GM13977 (cell line): ENCODE measurements at regions not wholly inside any gene's neighbourhood (a gene's known extent, or its start where the extent isn't known, plus 50 kb on each side); places are given as distances from the start of the nearest gene placed in this dataset.
A peak's percentile ranks its signal among the peaks of the same experiment; 100 is the strongest.
"Not testable (repeated sequence)": the region's sequence is repeated elsewhere in the genome, so short reads cannot be mapped to it uniquely, and the experiment has no call there.

Source experiments
- DNase-seq: peaks from one replicate; pipeline ENCODE4 v3.0.0; 2012; ENCODE audit warnings: low spot score
- in situ Hi-C: fragments of 300-500 bp; cut with MboI; formaldehyde crosslinking; loops from one replicate; pipeline ENCODE4 v1.12.0; 2022; ENCODE audit warnings: low sequenced_read_pairs, low pct_unique_long_range_greater_than_20kb, mixed read lengths, inconsistent platforms; ENCODE audit not compliant: unreplicated experiment
- TF ChIP-seq, protein P1 (sequence below): IDR thresholded peaks from 2 replicates; pipeline ENCODE4 v1.5.1; 2012; ENCODE audit warnings: mild to moderate bottlenecking, control low read depth; ENCODE audit not compliant: insufficient read depth; ENCODE audit errors: extremely low read depth, missing control alignments

- in situ Hi-C loops, result no loop called here
- TF ChIP-seq, protein P1, sequence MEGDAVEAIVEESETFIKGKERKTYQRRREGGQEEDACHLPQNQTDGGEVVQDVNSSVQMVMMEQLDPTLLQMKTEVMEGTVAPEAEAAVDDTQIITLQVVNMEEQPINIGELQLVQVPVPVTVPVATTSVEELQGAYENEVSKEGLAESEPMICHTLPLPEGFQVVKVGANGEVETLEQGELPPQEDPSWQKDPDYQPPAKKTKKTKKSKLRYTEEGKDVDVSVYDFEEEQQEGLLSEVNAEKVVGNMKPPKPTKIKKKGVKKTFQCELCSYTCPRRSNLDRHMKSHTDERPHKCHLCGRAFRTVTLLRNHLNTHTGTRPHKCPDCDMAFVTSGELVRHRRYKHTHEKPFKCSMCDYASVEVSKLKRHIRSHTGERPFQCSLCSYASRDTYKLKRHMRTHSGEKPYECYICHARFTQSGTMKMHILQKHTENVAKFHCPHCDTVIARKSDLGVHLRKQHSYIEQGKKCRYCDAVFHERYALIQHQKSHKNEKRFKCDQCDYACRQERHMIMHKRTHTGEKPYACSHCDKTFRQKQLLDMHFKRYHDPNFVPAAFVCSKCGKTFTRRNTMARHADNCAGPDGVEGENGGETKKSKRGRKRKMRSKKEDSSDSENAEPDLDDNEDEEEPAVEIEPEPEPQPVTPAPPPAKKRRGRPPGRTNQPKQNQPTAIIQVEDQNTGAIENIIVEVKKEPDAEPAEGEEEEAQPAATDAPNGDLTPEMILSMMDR, result no peak
- DNase-seq, result no peak
These were observed 81.6 kb upstream of the USP9X start for GRCh38 chrX:41003506-41004270.

DNA sequence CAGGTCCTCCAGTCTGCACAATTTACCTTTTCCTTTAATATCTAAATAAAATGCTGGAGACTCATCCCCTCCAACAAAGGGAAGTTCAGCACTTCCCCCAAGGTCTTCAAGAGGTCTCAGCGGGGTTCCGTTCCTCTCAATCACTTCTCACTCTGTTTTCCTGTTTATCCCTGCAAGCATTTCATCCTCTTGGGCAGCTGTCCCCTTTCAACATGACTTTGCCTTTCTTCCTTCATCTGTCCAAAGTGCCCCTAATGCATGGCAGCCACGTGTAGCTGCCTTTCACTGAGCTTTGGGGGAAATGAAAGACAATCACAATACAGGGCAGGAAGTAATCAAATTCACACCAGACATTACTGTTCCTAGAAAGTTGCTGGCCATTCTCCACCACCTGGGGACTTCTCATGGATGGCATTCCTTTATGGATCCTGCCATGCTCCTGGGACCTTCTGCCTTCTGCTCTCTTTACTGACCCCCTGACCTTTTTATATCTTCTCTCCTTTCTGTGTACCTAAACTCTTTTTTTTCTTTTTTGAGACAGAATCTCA lies 79.7 kb upstream of the USP9X start:
- TF ChIP-seq, protein P1, result no peak
- in situ Hi-C loops, result no loop called here
- no peak for DNase-seq

DNA sequence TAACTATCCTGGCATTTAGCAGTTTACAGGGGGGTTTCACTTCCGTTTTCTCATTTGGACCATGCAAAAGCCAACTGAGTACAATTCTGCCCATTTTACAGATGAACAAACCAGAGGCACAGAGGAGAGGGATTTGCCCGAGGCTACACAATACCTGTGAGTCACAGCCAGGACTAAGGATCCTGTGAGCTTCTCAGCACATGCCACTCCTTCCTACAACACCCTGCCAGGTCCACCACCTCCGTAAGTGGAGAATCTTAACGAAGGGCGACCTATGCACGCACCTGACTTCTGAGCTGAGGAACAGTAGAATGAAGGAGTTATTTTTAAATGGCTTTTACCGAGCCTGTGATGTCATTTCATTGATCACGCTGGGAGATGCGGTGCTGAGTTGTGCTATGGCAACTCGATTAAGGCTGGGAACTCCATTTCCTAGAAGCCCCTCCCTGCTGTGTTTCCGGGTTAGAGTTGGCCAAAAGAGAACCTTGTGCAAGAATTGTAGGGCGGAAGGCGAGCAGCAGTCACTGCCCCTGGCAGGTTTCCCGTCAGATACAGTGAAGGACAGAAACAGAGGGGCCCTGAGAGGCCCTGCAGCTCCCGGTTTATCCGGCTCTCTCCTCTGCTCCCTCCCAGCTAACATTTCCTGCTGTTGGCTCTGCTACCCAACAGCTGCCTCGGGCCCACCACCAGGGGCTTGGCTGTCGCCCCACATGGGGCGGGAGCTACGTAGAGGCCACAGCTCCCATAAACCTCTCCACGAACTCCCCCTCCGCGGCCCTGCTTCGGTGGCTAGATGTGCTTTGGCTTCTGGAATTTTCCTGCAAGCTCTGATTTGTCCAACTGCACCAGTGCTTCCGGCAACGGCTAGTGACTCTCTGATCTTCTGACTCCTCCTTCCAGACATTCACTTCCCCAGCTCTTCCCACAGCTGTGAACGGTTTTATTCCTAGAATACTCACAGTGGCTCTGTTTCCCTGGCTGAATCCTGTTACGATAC lies 75.1 kb upstream of the USP9X start:
- DNase-seq, result peak; percentile 40
- TF ChIP-seq, protein P1, result no peak
- in situ Hi-C loops, result no loop called here

- DNase-seq, result no peak
- in situ Hi-C loops, result no loop called here
- TF ChIP-seq, protein P1, result no peak
These were observed 70.4 kb upstream of the USP9X start for GRCh38 chrX:41014776-41015360.

GRCh38 chrX:41017785-41018184 lies 67.5 kb upstream of the USP9X start:
- DNase-seq, in situ Hi-C loops: not testable (repeated sequence)

DNA sequence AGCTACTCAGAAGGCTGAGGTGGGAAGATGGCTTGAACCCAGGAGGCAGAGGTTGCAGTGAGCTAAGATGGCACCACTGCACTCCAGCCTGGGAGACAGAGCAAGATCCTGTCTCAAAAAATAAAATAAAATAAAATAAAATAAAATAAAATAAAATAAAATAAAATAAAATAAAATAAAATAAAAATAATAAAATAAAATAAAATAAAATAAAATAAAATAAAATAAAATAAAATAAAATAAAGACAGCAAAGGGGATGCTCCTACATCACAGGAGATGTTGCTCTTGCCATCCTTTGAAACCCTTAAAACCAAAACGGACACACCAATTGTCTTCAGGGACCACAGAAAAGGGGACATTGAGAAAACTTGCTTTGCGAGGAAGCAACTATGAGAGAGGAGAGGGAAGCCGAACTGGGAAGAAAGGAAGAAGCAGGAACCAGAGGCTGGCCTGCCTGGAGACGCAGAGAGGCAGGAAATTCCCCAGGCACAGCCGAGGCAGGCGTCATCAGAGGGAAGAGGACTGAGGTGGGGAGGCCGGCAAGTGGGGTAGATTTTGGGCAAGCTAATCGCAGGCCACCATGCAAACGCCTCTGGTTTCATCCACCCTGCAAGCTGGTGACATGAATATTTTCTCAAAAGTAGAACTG lies 66.7 kb upstream of the USP9X start:
- in situ Hi-C loops, DNase-seq: not testable (repeated sequence)

DNA sequence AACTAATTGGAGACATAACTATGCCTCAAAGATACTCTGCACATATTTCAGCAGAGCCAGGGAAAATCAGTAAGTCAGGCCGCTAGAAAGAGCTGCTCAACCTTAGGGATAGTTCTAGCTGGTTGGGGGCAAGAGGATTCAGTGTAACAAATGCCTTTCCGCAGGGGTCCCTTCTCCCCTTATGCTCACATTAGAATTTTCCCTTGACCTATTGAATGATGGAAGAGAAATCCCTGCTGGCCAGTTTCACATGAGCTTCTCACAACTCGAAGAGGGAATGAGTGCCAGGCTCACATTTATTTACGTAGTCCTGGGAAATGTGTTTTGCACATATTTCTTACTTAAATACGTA lies 66.2 kb upstream of the USP9X start:
- in situ Hi-C loops, result no loop called here
- TF ChIP-seq, protein P1, result no peak
- DNase-seq, result no peak
